HG03159 (cell line): ENCODE measurements at regions not wholly inside any gene's neighbourhood (a gene's known extent, or its start where the extent isn't known, plus 50 kb on each side); places are given as distances from the start of the nearest gene placed in this dataset.
A peak's percentile ranks its signal among the peaks of the same experiment; 100 is the strongest.
"Not testable (repeated sequence)": the region's sequence is repeated elsewhere in the genome, so short reads cannot be mapped to it uniquely, and the experiment has no call there.

Experiments used
- ATAC-seq: cut with Tn5 transposase; IDR thresholded peaks from one replicate; pipeline ENCODE4 v1.9.1; 2021; ENCODE audit warnings: mild to moderate bottlenecking, moderate library complexity; ENCODE audit not compliant: unreplicated experiment

- no peak for ATAC-seq
These were observed 231.6 kb downstream of the IGSF11 start for GRCh38 chr3:118803096-118803476.

- ATAC-seq, result no peak
These were observed 229.6 kb downstream of the IGSF11 start for GRCh38 chr3:118805007-118805406.

GRCh38 chr3:118806423-118806822, 228.2 kb downstream of the IGSF11 start:
- no peak for ATAC-seq

GRCh38 chr3:118807349-118807748, 227.3 kb downstream of the IGSF11 start:
- not testable (repeated sequence) for ATAC-seq

- no peak for ATAC-seq
These were observed 225.9 kb downstream of the IGSF11 start for GRCh38 chr3:118808723-118809122.

- ATAC-seq, result peak; percentile 42
These were observed 224.7 kb downstream of the IGSF11 start for GRCh38 chr3:118809696-118810498.

- ATAC-seq, result peak; percentile 24
These were observed 224.1 kb downstream of the IGSF11 start for GRCh38 chr3:118810499-118811035.

GRCh38 chr3:118811236-118811732, 223.4 kb downstream of the IGSF11 start:
- ATAC-seq, result no peak

GRCh38 chr3:118813472-118813871, 221.2 kb downstream of the IGSF11 start:
- no peak for ATAC-seq

- ATAC-seq, result peak; percentile 88
These were observed 216.9 kb downstream of the IGSF11 start for GRCh38 chr3:118817748-118818165.

GRCh38 chr3:118818386-118818785, 216.3 kb downstream of the IGSF11 start:
- no peak for ATAC-seq

GRCh38 chr3:118823626-118824025, 211.0 kb downstream of the IGSF11 start:
- ATAC-seq, result no peak

- no peak for ATAC-seq
These were observed 207.2 kb downstream of the IGSF11 start for GRCh38 chr3:118827446-118827845.

GRCh38 chr3:118828351-118828750, 206.3 kb downstream of the IGSF11 start:
- ATAC-seq, result no peak

GRCh38 chr3:118833075-118833474, 201.6 kb downstream of the IGSF11 start:
- no peak for ATAC-seq

- no peak for ATAC-seq
These were observed 195.8 kb downstream of the IGSF11 start for GRCh38 chr3:118838871-118839270.

GRCh38 chr3:118842147-118842863, 192.3 kb downstream of the IGSF11 start:
- no peak for ATAC-seq

GRCh38 chr3:118846176-118846575, 188.5 kb downstream of the IGSF11 start:
- no peak for ATAC-seq
